Astrocyte (in vitro differentiated cells and primary cell): ENCODE measurements at regions not wholly inside any gene's neighbourhood (a gene's known extent, or its start where the extent isn't known, plus 50 kb on each side); places are given as distances from the start of the nearest gene placed in this dataset.

Experiments
- DNase-seq: peaks from one replicate; pipeline ENCODE4 v3.0.0-alpha.2; 2010; ENCODE audit warnings: low read depth
- FAIRE-seq: peaks from 2 replicates; lab custom pipeline; 2011; peaks lifted over from hg19 to GRCh38; lab: Jason Lieb, UNC
- H2AFZ ChIP-seq: 2 replicates; pipeline ENCODE4 v1.6.0; 2012; ENCODE audit warnings: low read depth, low read length, inconsistent platforms
- H3K27ac ChIP-seq: 2 replicates; pipeline ENCODE4 v1.5.1; 2011; ENCODE audit warnings: low read depth, low read length, inconsistent platforms
- H3K27me3 ChIP-seq: 2 replicates; pipeline ENCODE4 v1.6.0; 2011; ENCODE audit warnings: low read length, inconsistent platforms; ENCODE audit not compliant: insufficient read depth
- H3K36me3 ChIP-seq: 2 replicates; pipeline ENCODE4 v1.5.1; 2011; ENCODE audit warnings: low read length, inconsistent platforms; ENCODE audit not compliant: insufficient read depth
- H3K4me1 ChIP-seq: 2 replicates; pipeline ENCODE4 v1.5.1; 2011; ENCODE audit warnings: low read length, inconsistent platforms; ENCODE audit not compliant: insufficient read depth
- H3K4me2 ChIP-seq: 2 replicates; pipeline ENCODE4 v1.6.0; 2012; ENCODE audit warnings: low read length, inconsistent platforms
- H3K4me3 ChIP-seq: 2 replicates; pipeline ENCODE4 v1.5.1; 2011; ENCODE audit warnings: low read depth, mild to moderate bottlenecking, low read length, inconsistent platforms; ENCODE audit not compliant: insufficient read depth
- H3K79me2 ChIP-seq: 2 replicates; pipeline ENCODE4 v1.6.0; 2012; ENCODE audit warnings: mild to moderate bottlenecking, low read length, inconsistent platforms; ENCODE audit not compliant: insufficient read depth
- H3K9ac ChIP-seq: 2 replicates; pipeline ENCODE4 v1.6.0; 2012; ENCODE audit warnings: mild to moderate bottlenecking, low read length, inconsistent platforms
- H3K9me3 ChIP-seq: 2 replicates; pipeline ENCODE4 v1.5.1; 2012; ENCODE audit warnings: low read depth, mild to moderate bottlenecking, low read length, inconsistent platforms; ENCODE audit not compliant: insufficient read depth
- H4K20me1 ChIP-seq: 2 replicates; pipeline ENCODE4 v1.6.0; 2012; ENCODE audit warnings: low read length, inconsistent platforms; ENCODE audit not compliant: insufficient read depth
- H3K27ac Mint-ChIP-seq: one replicate; pipeline ENCODE4 v1.8.0; 2021; ENCODE audit warnings: mild to moderate bottlenecking, mixed read lengths; ENCODE audit not compliant: unreplicated experiment
- H3K27me3 Mint-ChIP-seq: one replicate; pipeline ENCODE4 v1.8.0; 2021; ENCODE audit warnings: low read depth, mixed read lengths; ENCODE audit not compliant: unreplicated experiment
- H3K36me3 Mint-ChIP-seq: one replicate; pipeline ENCODE4 v1.8.0; 2021; ENCODE audit warnings: low read depth, mixed read lengths; ENCODE audit not compliant: unreplicated experiment
- H3K4me1 Mint-ChIP-seq: one replicate; pipeline ENCODE4 v1.8.0; 2021; ENCODE audit warnings: low read depth, mixed read lengths; ENCODE audit not compliant: unreplicated experiment
- H3K4me3 Mint-ChIP-seq: one replicate; pipeline ENCODE4 v1.8.0; 2021; ENCODE audit warnings: mild to moderate bottlenecking, moderate library complexity, mixed read lengths; ENCODE audit not compliant: unreplicated experiment
- H3K9me3 Mint-ChIP-seq: one replicate; pipeline ENCODE4 v1.8.0; 2021; ENCODE audit warnings: mild to moderate bottlenecking, mixed read lengths; ENCODE audit not compliant: unreplicated experiment
- CTCF ChIP-seq: IDR thresholded peaks from 2 replicates; pipeline ENCODE4 v1.5.1; 2011; ENCODE audit warnings: low read depth, mild to moderate bottlenecking, inconsistent platforms, low read length, moderate library complexity; ENCODE audit not compliant: insufficient read depth
- EZH2 ChIP-seq: IDR thresholded peaks from 2 replicates; pipeline ENCODE4 v1.6.1; 2012; ENCODE audit warnings: mild to moderate bottlenecking, low read length, inconsistent platforms; ENCODE audit not compliant: insufficient read depth

- H2AFZ ChIP-seq = no peak overlapping the region
- no peaks in the 10 kb centered on the region for H3K36me3 Mint-ChIP-seq
- FAIRE-seq = peak; percentile 72
- H3K79me2 ChIP-seq = no peaks in the 10 kb centered on the region
- H3K9me3 ChIP-seq = no peaks in the 10 kb centered on the region
- peak overlapping the region; percentile 48 for H3K27ac ChIP-seq
- peak; percentile 83 for DNase-seq
- peaks cover 2% of the 10 kb centered on the region for H3K9me3 Mint-ChIP-seq
- no peak overlapping the region for H3K4me3 ChIP-seq
- no peaks in the 10 kb centered on the region for H4K20me1 ChIP-seq
- H3K4me2 ChIP-seq = peak overlapping the region; percentile 27
- no peaks in the 10 kb centered on the region for H3K36me3 ChIP-seq
- H3K9ac ChIP-seq = no peak overlapping the region
- no peak for TF ChIP-seq EZH2
- no peak overlapping the region for H3K4me3 Mint-ChIP-seq
- H3K27me3 Mint-ChIP-seq = peaks cover under 1% of the 10 kb centered on the region
- H3K27me3 ChIP-seq = no peaks in the 10 kb centered on the region
- H3K4me1 Mint-ChIP-seq = peaks cover 26% of the 10 kb centered on the region
- peak overlapping the region; percentile 92 for H3K27ac Mint-ChIP-seq
- H3K4me1 ChIP-seq = peaks cover 4% of the 10 kb centered on the region
Observed at GRCh38 chr7:113197274-113197673, 78.9 kb upstream of the SMIM30 start.

- Mint-ChIP-seq H3K27me3 (no peaks in the 10 kb centered on the region), H3K4me3 (no peak overlapping the region), H3K27ac (no peak overlapping the region), H3K36me3 (no peaks in the 10 kb centered on the region), H3K4me1 (peaks cover 5% of the 10 kb centered on the region), H3K9me3 (no peaks in the 10 kb centered on the region)
- H3K4me1 ChIP-seq = peaks cover 7% of the 10 kb centered on the region
- no peak overlapping the region for H2AFZ ChIP-seq
- H3K79me2 ChIP-seq = no peaks in the 10 kb centered on the region
- no peak for FAIRE-seq
- DNase-seq = no peak
- no peaks in the 10 kb centered on the region for H4K20me1 ChIP-seq
- no peaks in the 10 kb centered on the region for H3K36me3 ChIP-seq
- H3K4me3 ChIP-seq = no peak overlapping the region
- H3K27me3 ChIP-seq = no peaks in the 10 kb centered on the region
- no peaks in the 10 kb centered on the region for H3K9me3 ChIP-seq
- H3K27ac ChIP-seq = no peak overlapping the region
- H3K4me2 ChIP-seq = no peak overlapping the region
- TF ChIP-seq CTCF (no peak), EZH2 (no peak)
- H3K9ac ChIP-seq = no peak overlapping the region
Observed at GRCh38 chr7:113188396-113188795, 70.0 kb upstream of the SMIM30 start.

GRCh38 chr7:113179313-113179712 lies 61.0 kb upstream of the SMIM30 start:
- Histone ChIP-seq H3K4me2 (no peak overlapping the region), H3K36me3 (no peaks in the 10 kb centered on the region), H3K79me2 (no peaks in the 10 kb centered on the region), H3K27ac (no peak overlapping the region), H3K27me3 (no peaks in the 10 kb centered on the region), H3K4me3 (no peak overlapping the region), H3K4me1 (no peaks in the 10 kb centered on the region), H2AFZ (no peak overlapping the region), H4K20me1 (no peaks in the 10 kb centered on the region), H3K9ac (no peak overlapping the region), H3K9me3 (no peaks in the 10 kb centered on the region)
- no peak for TF ChIP-seq EZH2
- no peak for TF ChIP-seq CTCF
- FAIRE-seq = no peak
- Mint-ChIP-seq H3K27ac (no peak overlapping the region), H3K9me3 (peaks cover 2% of the 10 kb centered on the region), H3K4me1 (peaks cover 2% of the 10 kb centered on the region), H3K27me3 (no peaks in the 10 kb centered on the region), H3K36me3 (no peaks in the 10 kb centered on the region), H3K4me3 (no peak overlapping the region)
- DNase-seq = no peak
